DMS53 treated with DMSO at 0.1 percent for 48 hours (cell line): ENCODE measurements at regions not wholly inside any gene's neighbourhood (a gene's known extent, or its start where the extent isn't known, plus 50 kb on each side); places are given as distances from the start of the nearest gene placed in this dataset.
A peak's percentile ranks its signal among the peaks of the same experiment; 100 is the strongest.
"Not testable (repeated sequence)": the region's sequence is repeated elsewhere in the genome, so short reads cannot be mapped to it uniquely, and the experiment has no call there.

Source experiments
- DNase-seq: peaks from one replicate; lab custom pipeline; 2025; ENCODE audit not compliant: unreplicated experiment; lab: John Stamatoyannopoulos, UW

GRCh38 chr2:47653902-47654789 lies 83.4 kb upstream of the KCNK12 start:
- DNase-seq = peak; percentile 81

- no peak for DNase-seq
These were observed 82.3 kb upstream of the KCNK12 start for GRCh38 chr2:47653036-47653435.

GRCh38 chr2:47652061-47652690 lies 81.4 kb upstream of the KCNK12 start:
- no peak for DNase-seq

GRCh38 chr2:47651296-47651695 lies 80.5 kb upstream of the KCNK12 start:
- DNase-seq = peak; percentile 84

- no peak for DNase-seq
These were observed 79.3 kb upstream of the KCNK12 start for GRCh38 chr2:47650001-47650535.

- DNase-seq = no peak
These were observed 74.5 kb upstream of the KCNK12 start for GRCh38 chr2:47645246-47645645.

GRCh38 chr2:47644351-47644750 lies 73.6 kb upstream of the KCNK12 start:
- DNase-seq = no peak

GRCh38 chr2:47641366-47641765 lies 70.6 kb upstream of the KCNK12 start:
- DNase-seq = no peak

- DNase-seq = no peak
These were observed 69.6 kb upstream of the KCNK12 start for GRCh38 chr2:47640356-47640755.

GRCh38 chr2:47639467-47639866 lies 68.7 kb upstream of the KCNK12 start:
- no peak for DNase-seq

- DNase-seq = no peak
These were observed 67.6 kb upstream of the KCNK12 start for GRCh38 chr2:47638430-47638829.

GRCh38 chr2:47636596-47637264 lies 65.9 kb upstream of the KCNK12 start:
- no peak for DNase-seq

- DNase-seq = no peak
These were observed 65.4 kb upstream of the KCNK12 start for GRCh38 chr2:47636176-47636575.

GRCh38 chr2:47632754-47633153 lies 62.0 kb upstream of the KCNK12 start:
- DNase-seq = no peak

- DNase-seq = no peak
These were observed 61.1 kb upstream of the KCNK12 start for GRCh38 chr2:47631792-47632398.

- DNase-seq = no peak
These were observed 60.5 kb upstream of the KCNK12 start for GRCh38 chr2:47631306-47631705.

- DNase-seq = no peak
These were observed 59.0 kb upstream of the KCNK12 start for GRCh38 chr2:47629501-47630460.

GRCh38 chr2:47628904-47629303 lies 58.1 kb upstream of the KCNK12 start:
- DNase-seq = no peak

GRCh38 chr2:47626664-47627063 lies 55.9 kb upstream of the KCNK12 start:
- no peak for DNase-seq

- not testable (repeated sequence) for DNase-seq
These were observed 52.4 kb upstream of the KCNK12 start for GRCh38 chr2:47623140-47623539.
